ENCODE measurements at regions not wholly inside any gene's neighbourhood (a gene's known extent, or its start where the extent isn't known, plus 50 kb on each side); places are given as distances from the start of the nearest gene placed in this dataset.

- H3K27ac Mint-ChIP-seq = peak overlapping the region; percentile 81 to 85
- no peaks in the 10 kb centered on the region for H3K27me3 ChIP-seq (ENCODE audit: control insufficient read depth, insufficient read depth, low read length)
These were observed 122.6 kb downstream of the DKK1 start for GRCh38 chr10:52436664-52437063.

GRCh38 chr10:52437205-52437646 is 123.1 kb downstream of the DKK1 start:
- H3K27ac Mint-ChIP-seq = peak overlapping the region; percentile 81 to 85
- no CpG with 5 or more reads among the region's 1 CpG for WGBS (ENCODE audit: insufficient coverage)
- H3K4me3 ChIP-seq (ENCODE audit: low read length) = no peak overlapping the region
- no peaks in the 10 kb centered on the region for H3K9me3 Mint-ChIP-seq
- intact Hi-C loops (cut with micrococcal nuclease) = no loop called here
- no peaks in the 10 kb centered on the region for H3K27me3 Mint-ChIP-seq (ENCODE audit: low read depth in 2 of 2)
- H3K4me3 Mint-ChIP-seq = peak overlapping the region; percentile 72
- TF ChIP-seq CTCF (IDR thresholded peaks at IDR 0.05) = no peak
- peaks cover 3% of the 10 kb centered on the region for H3K9me3 ChIP-seq (ENCODE audit: control insufficient read depth, insufficient read depth, low read length)
- peaks cover 9 to 15% of the 10 kb centered on the region in 2 donors for H3K4me1 Mint-ChIP-seq
- ATAC-seq (peak; percentile 87 to 93 (median 90)), DNase-seq (no peak)
- no peaks in the 10 kb centered on the region for H3K36me3 Mint-ChIP-seq
- H3K27me3 ChIP-seq (ENCODE audit: control insufficient read depth, insufficient read depth, low read length) = no peaks in the 10 kb centered on the region
- H3K36me3 ChIP-seq (ENCODE audit: control insufficient read depth, insufficient read depth, low read length) = no peaks in the 10 kb centered on the region
- H3K4me1 ChIP-seq (ENCODE audit: control insufficient read depth, insufficient read depth, low read length) = peaks cover 8% of the 10 kb centered on the region
- peak overlapping the region; percentile 39 for H3K27ac ChIP-seq (ENCODE audit: low read length)

More at GRCh38 chr10:52436664-52437063, 122.6 kb downstream of the DKK1 start:
- intact Hi-C loops (cut with micrococcal nuclease) = no loop called here
- Histone ChIP-seq H3K36me3 (ENCODE audit: control insufficient read depth, insufficient read depth, low read length) (no peaks in the 10 kb centered on the region), H3K4me1 (ENCODE audit: control insufficient read depth, insufficient read depth, low read length) (peaks cover 8% of the 10 kb centered on the region), H3K27ac (ENCODE audit: low read length) (no peak overlapping the region), H3K9me3 (ENCODE audit: control insufficient read depth, insufficient read depth, low read length) (peaks cover 3% of the 10 kb centered on the region), H3K4me3 (ENCODE audit: low read length) (no peak overlapping the region)
- Mint-ChIP-seq H3K36me3 (no peaks in the 10 kb centered on the region), H3K9me3 (peaks cover 0 to 2% of the 10 kb centered on the region in 2 donors), H3K27me3 (ENCODE audit: low read depth in 2 of 2) (no peaks in the 10 kb centered on the region), H3K4me1 (peaks cover 9 to 15% of the 10 kb centered on the region in 2 donors), H3K4me3 (no peak overlapping the region)
- ATAC-seq (peak in 1 of 3 donors; percentile 12), DNase-seq (no peak)
- no peak for TF ChIP-seq CTCF (IDR thresholded peaks at IDR 0.05)
- 93% methylated on average over 4 of the region's 5 CpGs for WGBS (ENCODE audit: insufficient coverage)

- no peak overlapping the region for H3K4me3 ChIP-seq (ENCODE audit: low read length)
- H3K4me3 Mint-ChIP-seq = peak overlapping the region; percentile 25
- no peak for TF ChIP-seq CTCF (IDR thresholded peaks at IDR 0.05)
- H3K27ac Mint-ChIP-seq = peak overlapping the region; percentile 33 to 41
- H3K27me3 ChIP-seq (ENCODE audit: control insufficient read depth, insufficient read depth, low read length) = no peaks in the 10 kb centered on the region
- H3K36me3 Mint-ChIP-seq = no peaks in the 10 kb centered on the region
- H3K36me3 ChIP-seq (ENCODE audit: control insufficient read depth, insufficient read depth, low read length) = no peaks in the 10 kb centered on the region
- intact Hi-C loops (cut with micrococcal nuclease) = no loop called here
- DNase-seq (no peak), ATAC-seq (no peak)
- no peaks in the 10 kb centered on the region for H3K27me3 Mint-ChIP-seq (ENCODE audit: low read depth in 2 of 2)
- H3K27ac ChIP-seq (ENCODE audit: low read length) = no peak overlapping the region
- H3K9me3 Mint-ChIP-seq = no peaks in the 10 kb centered on the region
- peaks cover 9 to 15% of the 10 kb centered on the region in 2 donors for H3K4me1 Mint-ChIP-seq
- H3K9me3 ChIP-seq (ENCODE audit: control insufficient read depth, insufficient read depth, low read length) = peaks cover 3% of the 10 kb centered on the region
- peaks cover 8% of the 10 kb centered on the region for H3K4me1 ChIP-seq (ENCODE audit: control insufficient read depth, insufficient read depth, low read length)
- 94% methylated on average over 6 of the region's 6 CpGs for WGBS (ENCODE audit: insufficient coverage)
These were observed 124.0 kb downstream of the DKK1 start for GRCh38 chr10:52438119-52438518.

- no peak for TF ChIP-seq CTCF (IDR thresholded peaks at IDR 0.05)
- H3K9me3 Mint-ChIP-seq = no peaks in the 10 kb centered on the region
- Histone ChIP-seq H3K27ac (ENCODE audit: low read length) (no peak overlapping the region), H3K36me3 (ENCODE audit: control insufficient read depth, insufficient read depth, low read length) (no peaks in the 10 kb centered on the region), H3K4me1 (ENCODE audit: control insufficient read depth, insufficient read depth, low read length) (peaks cover 8% of the 10 kb centered on the region), H3K9me3 (ENCODE audit: control insufficient read depth, insufficient read depth, low read length) (no peaks in the 10 kb centered on the region), H3K4me3 (ENCODE audit: low read length) (no peak overlapping the region), H3K27me3 (ENCODE audit: control insufficient read depth, insufficient read depth, low read length) (no peaks in the 10 kb centered on the region)
- H3K36me3 Mint-ChIP-seq = no peaks in the 10 kb centered on the region
- peaks cover 9 to 15% of the 10 kb centered on the region in 2 donors for H3K4me1 Mint-ChIP-seq
- no peaks in the 10 kb centered on the region for H3K27me3 Mint-ChIP-seq (ENCODE audit: low read depth in 2 of 2)
- no peak overlapping the region for H3K27ac Mint-ChIP-seq
- ATAC-seq (no peak), DNase-seq (no peak)
- WGBS (ENCODE audit: insufficient coverage) = 88% methylated on average over 7 of the region's 7 CpGs
- intact Hi-C loops (cut with micrococcal nuclease) = no loop called here
- no peak overlapping the region for H3K4me3 Mint-ChIP-seq
These were observed 126.7 kb downstream of the DKK1 start for GRCh38 chr10:52440612-52441285.

All from natural killer cell (primary cell).